BJ (cell line): ENCODE measurements at regions not wholly inside any gene's neighbourhood (a gene's known extent, or its start where the extent isn't known, plus 50 kb on each side); places are given as distances from the start of the nearest gene placed in this dataset.

Source experiments
- CTCF ChIA-PET: fragments of 350-600 bp; formaldehyde crosslinking; extraction: SDS; loops from one replicate; lab custom pipeline; 2021; ENCODE audit warnings: antibody characterized with exemption, inconsistent platforms; lab: Yijun Ruan, JAX
- POLR2A ChIA-PET: fragments of 300-600 bp; sonication (Branson Sonifier 250); formaldehyde crosslinking; extraction: SDS; loops from one replicate; lab custom pipeline; 2021; ENCODE audit warnings: antibody characterized with exemption; lab: Charles Lee
- DNase-seq: peaks from one replicate; pipeline ENCODE4 v3.0.0-alpha.2; 2011; ENCODE audit warnings: low read depth
- H3K27me3 ChIP-seq: 2 replicates; pipeline ENCODE4 v1.6.0; 2011; ENCODE audit warnings: low read length; ENCODE audit not compliant: control insufficient read depth, insufficient read depth
- H3K36me3 ChIP-seq: 2 replicates; pipeline ENCODE4 v1.5.1; 2011; ENCODE audit warnings: low read length; ENCODE audit not compliant: control insufficient read depth, insufficient read depth
- H3K4me3 ChIP-seq: 2 replicates; pipeline ENCODE4 v1.5.1; 2011; ENCODE audit warnings: low read depth, mild to moderate bottlenecking, control low read depth, low read length
- TF ChIP-seq, protein P1 (sequence below): IDR thresholded peaks from 2 replicates; pipeline ENCODE4 v1.5.1; 2011; ENCODE audit warnings: low read depth, mild to moderate bottlenecking, control low read depth, inconsistent platforms, low read length, moderate library complexity; ENCODE audit not compliant: insufficient read depth

DNA sequence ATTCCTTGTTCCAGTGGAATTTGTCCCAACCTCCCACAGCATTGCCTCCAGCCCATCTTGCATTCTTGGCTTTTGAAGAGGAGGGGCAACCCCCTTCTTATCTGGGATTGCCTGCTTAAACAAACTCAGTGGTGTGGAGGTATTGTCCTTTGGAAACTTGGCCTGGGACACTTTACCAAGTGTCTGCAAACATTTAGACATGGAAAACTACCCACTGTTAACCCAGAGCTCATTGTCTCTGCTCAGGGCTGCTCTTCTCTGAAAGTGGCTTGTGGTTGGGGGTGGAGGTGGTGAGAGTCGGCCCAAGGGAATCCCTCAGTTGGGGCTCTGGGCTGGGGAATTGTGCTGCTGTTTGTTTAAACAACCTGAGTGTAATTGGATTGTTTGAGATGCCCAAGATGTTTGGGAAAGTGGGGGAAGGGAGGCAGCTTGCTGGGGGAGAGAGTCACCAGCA, 178.3 kb upstream of the GATA6 start:
- Histone ChIP-seq H3K4me3 (no peak overlapping the region), H3K36me3 (no peaks in the 10 kb centered on the region), H3K27me3 (no peaks in the 10 kb centered on the region)
- TF ChIP-seq, protein P1, sequence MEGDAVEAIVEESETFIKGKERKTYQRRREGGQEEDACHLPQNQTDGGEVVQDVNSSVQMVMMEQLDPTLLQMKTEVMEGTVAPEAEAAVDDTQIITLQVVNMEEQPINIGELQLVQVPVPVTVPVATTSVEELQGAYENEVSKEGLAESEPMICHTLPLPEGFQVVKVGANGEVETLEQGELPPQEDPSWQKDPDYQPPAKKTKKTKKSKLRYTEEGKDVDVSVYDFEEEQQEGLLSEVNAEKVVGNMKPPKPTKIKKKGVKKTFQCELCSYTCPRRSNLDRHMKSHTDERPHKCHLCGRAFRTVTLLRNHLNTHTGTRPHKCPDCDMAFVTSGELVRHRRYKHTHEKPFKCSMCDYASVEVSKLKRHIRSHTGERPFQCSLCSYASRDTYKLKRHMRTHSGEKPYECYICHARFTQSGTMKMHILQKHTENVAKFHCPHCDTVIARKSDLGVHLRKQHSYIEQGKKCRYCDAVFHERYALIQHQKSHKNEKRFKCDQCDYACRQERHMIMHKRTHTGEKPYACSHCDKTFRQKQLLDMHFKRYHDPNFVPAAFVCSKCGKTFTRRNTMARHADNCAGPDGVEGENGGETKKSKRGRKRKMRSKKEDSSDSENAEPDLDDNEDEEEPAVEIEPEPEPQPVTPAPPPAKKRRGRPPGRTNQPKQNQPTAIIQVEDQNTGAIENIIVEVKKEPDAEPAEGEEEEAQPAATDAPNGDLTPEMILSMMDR: no peak
- ChIA-PET CTCF (interaction anchor here (1.0 to 1.4 kb wide), 3 partner anchors 8 to 36 kb away, joined by 3 to 5 read pairs (median 3); no protein-coding TSS in a partner anchor), POLR2A (no interaction called here)
- no peak for DNase-seq

DNA sequence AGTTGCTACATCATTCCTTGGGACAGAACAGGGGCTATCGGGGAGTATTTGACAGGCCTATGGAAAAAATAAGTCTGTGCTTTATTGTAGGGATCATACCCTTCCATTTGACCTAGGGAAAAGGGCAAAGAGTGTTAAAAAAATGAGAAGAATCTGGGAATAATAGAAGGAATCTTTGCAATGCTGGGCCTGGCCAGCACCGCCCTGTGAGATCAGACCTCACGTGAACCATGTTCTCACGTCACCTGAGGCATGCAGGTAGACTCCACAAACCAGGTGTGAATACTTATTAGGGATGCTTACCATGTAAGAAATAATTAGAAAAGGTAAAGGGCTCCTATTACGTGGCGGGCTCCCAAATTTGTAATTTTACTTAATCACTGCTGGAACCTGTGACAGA, 177.5 kb upstream of the GATA6 start:
- DNase-seq: no peak
- Histone ChIP-seq H3K4me3 (no peak overlapping the region), H3K27me3 (no peaks in the 10 kb centered on the region), H3K36me3 (no peaks in the 10 kb centered on the region)
- POLR2A ChIA-PET: no interaction called here
- TF ChIP-seq, protein P1: no peak
- CTCF ChIA-PET: interaction anchor here (1.0 to 1.3 kb wide), 2 partner anchors 14 to 36 kb away, joined by 3 to 5 read pairs; no protein-coding TSS in a partner anchor

DNA sequence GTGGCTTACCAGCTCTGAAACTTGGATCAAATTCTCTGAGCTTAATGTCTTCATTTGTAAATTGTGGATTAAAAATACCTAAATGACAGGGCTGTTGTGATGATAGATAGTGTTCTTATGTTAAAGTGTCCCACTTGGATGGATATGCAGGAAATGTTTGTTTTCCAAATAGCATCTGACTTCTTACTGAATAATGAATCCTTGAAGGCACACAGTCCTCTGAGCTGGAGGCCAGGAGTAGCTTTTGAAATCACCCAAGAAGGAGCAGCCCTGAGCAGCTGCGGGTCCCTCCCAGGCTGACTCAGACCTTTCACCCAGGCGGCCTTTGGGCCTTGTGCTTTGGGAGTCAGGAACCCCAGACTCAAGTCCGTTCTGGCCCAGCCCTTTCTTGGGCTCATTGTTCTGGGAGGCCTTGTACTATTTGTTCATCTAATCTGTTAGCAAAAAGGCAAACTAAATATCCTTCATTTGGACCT, 173.0 kb upstream of the GATA6 start:
- CTCF ChIA-PET: no interaction called here
- DNase-seq: no peak
- Histone ChIP-seq H3K27me3 (no peaks in the 10 kb centered on the region), H3K36me3 (no peaks in the 10 kb centered on the region), H3K4me3 (no peak overlapping the region)
- POLR2A ChIA-PET: no interaction called here
- TF ChIP-seq, protein P1: no peak

DNA sequence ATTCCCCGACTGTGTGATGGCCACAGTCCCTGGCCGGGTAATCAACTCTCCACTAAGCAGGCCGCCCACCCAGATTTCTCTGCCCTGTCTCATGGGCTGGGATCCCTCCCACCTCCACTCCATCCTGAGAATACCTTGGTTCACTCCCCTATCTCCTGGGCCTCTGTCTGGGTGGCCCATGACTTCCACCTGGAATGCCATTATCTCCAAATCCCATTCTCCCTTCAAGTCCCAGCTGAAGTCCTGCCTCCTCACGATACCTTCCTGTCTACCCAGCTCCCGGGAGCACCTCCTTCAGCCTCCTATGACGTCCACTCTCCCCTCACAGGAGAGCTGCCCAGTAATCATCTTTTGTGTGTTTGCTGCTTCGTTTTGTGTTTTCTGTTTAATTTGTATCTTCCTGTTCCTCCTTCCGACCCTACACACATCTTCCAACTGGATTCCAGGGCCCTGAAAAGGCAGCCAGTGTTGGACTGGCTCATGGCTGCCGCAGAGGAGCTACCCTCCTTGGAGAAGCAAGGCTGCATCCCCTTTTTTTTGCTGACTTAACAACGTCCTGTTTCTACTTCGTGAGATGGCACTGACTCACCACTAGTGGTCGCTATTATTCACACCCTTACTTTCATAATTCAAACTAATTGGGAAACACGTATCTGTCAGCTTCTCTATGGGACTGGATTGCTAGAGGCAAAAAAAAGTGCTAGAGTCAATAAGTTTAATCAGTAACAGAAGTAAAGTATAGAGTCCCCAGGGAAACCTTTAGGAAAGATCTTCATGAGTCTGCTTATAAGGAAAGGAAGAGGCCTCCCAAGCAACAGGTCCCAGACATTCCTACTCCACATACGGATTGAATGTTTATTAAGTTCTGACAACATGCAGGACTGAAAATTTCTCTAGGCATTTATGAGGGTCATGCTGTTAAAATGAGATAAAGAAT, 171.9 kb upstream of the GATA6 start:
- ChIA-PET CTCF (interaction anchor here (0.7 to 2.7 kb wide), 19 partner anchors 9 to 640 kb away, joined by 3 to 12 read pairs (median 3); no protein-coding TSS in a partner anchor), POLR2A (no interaction called here)
- DNase-seq: peak; percentile 4
- H3K4me3 ChIP-seq: no peak overlapping the region
- H3K27me3 ChIP-seq: no peaks in the 10 kb centered on the region
- H3K36me3 ChIP-seq: no peaks in the 10 kb centered on the region
- TF ChIP-seq, protein P1: peak; percentile 77

DNA sequence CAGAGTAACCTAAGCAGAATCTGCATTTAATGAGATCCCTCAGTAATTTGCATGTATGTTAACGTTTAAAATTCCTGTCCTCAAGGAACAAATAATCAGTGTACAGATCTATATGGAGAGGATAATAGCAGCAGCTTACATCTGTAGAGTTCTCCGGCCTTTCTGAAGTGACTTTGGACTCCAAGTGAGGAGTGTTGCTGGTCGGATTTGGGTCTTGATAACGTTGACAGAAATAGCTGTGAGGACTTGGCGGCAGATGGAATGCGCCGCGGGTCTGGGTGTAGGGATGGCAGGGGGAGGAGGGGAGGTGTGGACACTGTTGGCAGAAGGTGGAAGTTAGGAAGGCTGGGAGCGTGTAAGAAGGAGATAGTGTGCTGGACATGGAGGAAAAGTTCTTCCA, 170.9 kb upstream of the GATA6 start:
- no peaks in the 10 kb centered on the region for H3K36me3 ChIP-seq
- H3K4me3 ChIP-seq: no peak overlapping the region
- TF ChIP-seq, protein P1: no peak
- no peaks in the 10 kb centered on the region for H3K27me3 ChIP-seq
- CTCF ChIA-PET: interaction anchor here (0.6 to 2.7 kb wide), 10 partner anchors 8 to 479 kb away, joined by 3 to 12 read pairs (median 6); no protein-coding TSS in a partner anchor
- POLR2A ChIA-PET: no interaction called here
- no peak for DNase-seq
